ENCODE measurements at regions not wholly inside any gene's neighbourhood (a gene's known extent, or its start where the extent isn't known, plus 50 kb on each side); places are given as distances from the start of the nearest gene placed in this dataset.
"Not testable (repeated sequence)": the region's sequence is repeated elsewhere in the genome, so short reads cannot be mapped to it uniquely, and the experiment has no call there.

- no peak overlapping the region for H3K27ac ChIP-seq
- 37 to 47% methylated on average over 3 of the region's 3 CpGs for WGBS, 2 donors
- DNase-seq, result no peak
- no peak for ATAC-seq
- H3K4me3 ChIP-seq, result no peak overlapping the region
- H3K9me3 ChIP-seq, result no peaks in the 10 kb centered on the region
- intact Hi-C loops (cut with DNase I), result no loop called here
- TF ChIP-seq CTCF (IDR thresholded peaks at IDR 0.05) (no peak), POLR2A (IDR thresholded peaks at IDR 0.05) (no peak)
- no peaks in the 10 kb centered on the region for H3K27me3 ChIP-seq
- no peaks in the 10 kb centered on the region for H3K36me3 ChIP-seq (replicated peaks in 1 of 2; ENCODE audit: insufficient read depth in 1 of 2, low read depth in 2 of 2)
- no peaks in the 10 kb centered on the region for H3K4me1 ChIP-seq
Observed at GRCh38 chr13:61215601-61216000, 200.0 kb downstream of the PCDH20 start.

GRCh38 chr13:61215116-61215515 lies 200.5 kb downstream of the PCDH20 start:
- TF ChIP-seq POLR2A (IDR thresholded peaks at IDR 0.05), result no peak
- no peak for TF ChIP-seq CTCF (IDR thresholded peaks at IDR 0.05)

GRCh38 chr13:61214551-61214950 lies 201.1 kb downstream of the PCDH20 start:
- WGBS, 2 donors, result 40 to 65% methylated on average over 4 of the region's 4 CpGs
- Histone ChIP-seq H3K9me3 (no peaks in the 10 kb centered on the region), H3K27me3 (no peaks in the 10 kb centered on the region), H3K4me3 (no peak overlapping the region), H3K4me1 (no peaks in the 10 kb centered on the region), H3K27ac (no peak overlapping the region), H3K36me3 (replicated peaks in 1 of 2; ENCODE audit: insufficient read depth in 1 of 2, low read depth in 2 of 2) (no peaks in the 10 kb centered on the region)
- DNase-seq, result no peak
- no peak for ATAC-seq
- intact Hi-C loops (cut with DNase I), result no loop called here
- TF ChIP-seq POLR2A (IDR thresholded peaks at IDR 0.05) (no peak), CTCF (IDR thresholded peaks at IDR 0.05) (no peak)

More at GRCh38 chr13:61215116-61215515, 200.5 kb downstream of the PCDH20 start:
- 72 to 83% methylated on average over 3 of the region's 3 CpGs for WGBS, 2 donors
- no peaks in the 10 kb centered on the region for H3K9me3 ChIP-seq
- H3K36me3 ChIP-seq (replicated peaks in 1 of 2; ENCODE audit: insufficient read depth in 1 of 2, low read depth in 2 of 2), result no peaks in the 10 kb centered on the region
- H3K27ac ChIP-seq, result no peak overlapping the region
- no peak for ATAC-seq
- H3K4me1 ChIP-seq, result no peaks in the 10 kb centered on the region
- DNase-seq, result no peak
- intact Hi-C loops (cut with DNase I), result no loop called here
- H3K27me3 ChIP-seq, result no peaks in the 10 kb centered on the region
- no peak overlapping the region for H3K4me3 ChIP-seq

GRCh38 chr13:61205898-61206297 lies 209.8 kb downstream of the PCDH20 start:
- H3K9me3 ChIP-seq; H3K27me3 ChIP-seq; H3K4me3 ChIP-seq; H3K36me3 ChIP-seq (replicated peaks in 1 of 2; ENCODE audit: insufficient read depth in 1 of 2, low read depth in 2 of 2); DNase-seq; intact Hi-C loops (cut with DNase I); H3K27ac ChIP-seq; ATAC-seq; H3K4me1 ChIP-seq: not testable (repeated sequence)
- 80 to 85% methylated on average over 11 of the region's 11 CpGs for WGBS, 2 donors

GRCh38 chr13:61204025-61204424 lies 211.6 kb downstream of the PCDH20 start:
- no peak for ATAC-seq
- DNase-seq, result no peak
- 38 to 50% methylated on average over 1 of the region's 1 CpG for WGBS, 2 donors
- TF ChIP-seq CTCF (IDR thresholded peaks at IDR 0.05) (no peak), POLR2A (IDR thresholded peaks at IDR 0.05) (no peak)
- Histone ChIP-seq H3K36me3 (replicated peaks in 1 of 2; ENCODE audit: insufficient read depth in 1 of 2, low read depth in 2 of 2) (no peaks in the 10 kb centered on the region), H3K27ac (no peak overlapping the region), H3K27me3 (no peaks in the 10 kb centered on the region), H3K4me1 (no peaks in the 10 kb centered on the region), H3K9me3 (no peaks in the 10 kb centered on the region), H3K4me3 (no peak overlapping the region)
- intact Hi-C loops (cut with DNase I), result no loop called here

All from body of pancreas (tissue), 4 donors.